Loucy (cell line): ENCODE measurements at regions not wholly inside any gene's neighbourhood (a gene's known extent, or its start where the extent isn't known, plus 50 kb on each side); places are given as distances from the start of the nearest gene placed in this dataset.
"Not testable (repeated sequence)": the region's sequence is repeated elsewhere in the genome, so short reads cannot be mapped to it uniquely, and the experiment has no call there.

Source experiments
- H2AFZ ChIP-seq: fragments of 200-600 bp; sonication (generic); 2 replicates; pipeline ENCODE4 v1.6.0; 2016; ENCODE audit warnings: antibody characterized with exemption, mild to moderate bottlenecking, low read length, moderate library complexity
- H3F3A ChIP-seq: fragments of 200-600 bp; 2 replicates; pipeline ENCODE4 v1.6.0; 2016; ENCODE audit warnings: antibody characterized with exemption, low read depth, mild to moderate bottlenecking
- H3K27me3 ChIP-seq: fragments of 200-600 bp; sonication (generic); 2 replicates; pipeline ENCODE4 v1.6.1; 2014; ENCODE audit warnings: low read length, mild to moderate bottlenecking; ENCODE audit not compliant: insufficient read depth, poor library complexity, severe bottlenecking
- H3K36me3 ChIP-seq: fragments of 200-600 bp; sonication (generic); 2 replicates; pipeline ENCODE4 v1.6.1; 2016; ENCODE audit warnings: low read length; ENCODE audit not compliant: insufficient read depth
- H3K4me1 ChIP-seq: fragments of 200-600 bp; sonication (generic); 2 replicates; pipeline ENCODE4 v1.5.1; 2014; ENCODE audit warnings: low read length, mild to moderate bottlenecking; ENCODE audit not compliant: insufficient read depth, poor library complexity, severe bottlenecking
- H3K4me2 ChIP-seq: fragments of 200-600 bp; sonication (generic); 2 replicates; pipeline ENCODE4 v1.6.0; 2014; ENCODE audit warnings: antibody characterized with exemption, low read length, low read depth, mild to moderate bottlenecking; ENCODE audit not compliant: poor library complexity, severe bottlenecking
- H3K4me3 ChIP-seq: fragments of 200-600 bp; sonication (generic); 2 replicates; pipeline ENCODE4 v1.5.1; 2014; ENCODE audit warnings: low read length, mild to moderate bottlenecking, mixed read lengths; ENCODE audit not compliant: poor library complexity, severe bottlenecking
- H3K79me2 ChIP-seq: fragments of 200-600 bp; sonication (generic); 2 replicates; pipeline ENCODE4 v1.6.1; 2014; ENCODE audit warnings: low read length; ENCODE audit not compliant: insufficient read depth
- H3K9ac ChIP-seq: fragments of 200-600 bp; sonication (generic); 2 replicates; pipeline ENCODE4 v1.6.0; 2014; ENCODE audit warnings: mild to moderate bottlenecking, low read depth, low read length, moderate library complexity; ENCODE audit not compliant: poor library complexity, severe bottlenecking
- H3K9me2 ChIP-seq: fragments of 200-600 bp; sonication (generic); replicated peaks from 2 replicates; pipeline ENCODE4 v1.6.1; 2016; ENCODE audit warnings: low read depth, low read length, mixed read lengths
- H3K9me3 ChIP-seq: fragments of 200-600 bp; sonication (generic); 2 replicates; pipeline ENCODE4 v1.6.1; 2014; ENCODE audit warnings: mild to moderate bottlenecking, antibody characterized with exemption, low read length, low read depth; ENCODE audit not compliant: insufficient read depth
- H4K20me1 ChIP-seq: fragments of 200-600 bp; sonication (generic); 2 replicates; pipeline ENCODE4 v1.6.0; 2014; ENCODE audit warnings: antibody characterized with exemption, low read length, mild to moderate bottlenecking; ENCODE audit not compliant: insufficient read depth, poor library complexity, severe bottlenecking
- CTCF ChIP-seq: fragments of 200-600 bp; sonication (generic); conservative IDR thresholded peaks from 2 replicates; pipeline ENCODE4 v1.5.1; 2014; ENCODE audit warnings: mild to moderate bottlenecking, antibody characterized with exemption, low read length
- EZH2phosphoT487 ChIP-seq: fragments of 200-600 bp; IDR thresholded peaks from 2 replicates; pipeline ENCODE4 v1.6.1; 2018; ENCODE audit warnings: antibody characterized with exemption, mild to moderate bottlenecking, moderate library complexity, borderline replicate concordance

- Histone ChIP-seq H3K4me1 (no peaks in the 10 kb centered on the region), H3K4me3 (no peak overlapping the region), H3F3A (no peaks in the 10 kb centered on the region), H3K27me3 (no peaks in the 10 kb centered on the region), H2AFZ (no peak overlapping the region), H3K9me2 (no peaks in the 10 kb centered on the region), H3K9ac (no peak overlapping the region), H3K79me2 (no peaks in the 10 kb centered on the region), H3K9me3 (no peaks in the 10 kb centered on the region), H3K36me3 (no peaks in the 10 kb centered on the region), H3K4me2 (no peak overlapping the region), H4K20me1 (no peaks in the 10 kb centered on the region)
- TF ChIP-seq CTCF = no peak
- TF ChIP-seq EZH2phosphoT487 = no peak
These were observed 404.0 kb downstream of the ADCYAP1 start for GRCh38 chr18:1308686-1309085.

GRCh38 chr18:1311376-1311775, 406.7 kb downstream of the ADCYAP1 start:
- H4K20me1 ChIP-seq = no peaks in the 10 kb centered on the region
- no peak for TF ChIP-seq EZH2phosphoT487
- TF ChIP-seq CTCF = no peak

GRCh38 chr18:1335345-1335744, 430.7 kb downstream of the ADCYAP1 start:
- not testable (repeated sequence) for H3K4me1 ChIP-seq, H3K27me3 ChIP-seq, H3K79me2 ChIP-seq, H3F3A ChIP-seq, H2AFZ ChIP-seq, H3K36me3 ChIP-seq, H3K9ac ChIP-seq, H3K4me2 ChIP-seq, H3K9me3 ChIP-seq, H3K9me2 ChIP-seq, H4K20me1 ChIP-seq, H3K4me3 ChIP-seq

More at GRCh38 chr18:1311376-1311775, 406.7 kb downstream of the ADCYAP1 start:
- Histone ChIP-seq H3K9me3 (no peaks in the 10 kb centered on the region), H2AFZ (no peak overlapping the region), H3K79me2 (no peaks in the 10 kb centered on the region), H3K4me3 (no peak overlapping the region), H3K4me2 (no peak overlapping the region), H3F3A (no peaks in the 10 kb centered on the region), H3K36me3 (no peaks in the 10 kb centered on the region), H3K9ac (no peak overlapping the region), H3K27me3 (no peaks in the 10 kb centered on the region), H3K4me1 (no peaks in the 10 kb centered on the region), H3K9me2 (no peaks in the 10 kb centered on the region)

GRCh38 chr18:1350931-1351450, 446.3 kb downstream of the ADCYAP1 start:
- Histone ChIP-seq H3F3A (no peaks in the 10 kb centered on the region), H3K4me2 (no peak overlapping the region), H3K36me3 (no peaks in the 10 kb centered on the region), H3K9me3 (no peaks in the 10 kb centered on the region), H3K9ac (no peak overlapping the region), H3K79me2 (no peaks in the 10 kb centered on the region), H3K27me3 (no peaks in the 10 kb centered on the region), H3K9me2 (no peaks in the 10 kb centered on the region), H2AFZ (no peak overlapping the region), H4K20me1 (no peaks in the 10 kb centered on the region), H3K4me1 (no peaks in the 10 kb centered on the region), H3K4me3 (no peak overlapping the region)
- TF ChIP-seq CTCF (no peak), EZH2phosphoT487 (no peak)
